C4-2B (cell line): ENCODE measurements at regions not wholly inside any gene's neighbourhood (a gene's known extent, or its start where the extent isn't known, plus 50 kb on each side); places are given as distances from the start of the nearest gene placed in this dataset.

ENCODE experiments used
- H3K27ac ChIP-seq: fragments of 450-650 bp; 2 replicates; pipeline ENCODE4 v1.5.1; 2017
- CTCF ChIP-seq: fragments of 450-650 bp; conservative IDR thresholded peaks from 2 replicates; pipeline ENCODE4 v1.5.1; 2017; ENCODE audit warnings: mild to moderate bottlenecking
- ZFX ChIP-seq: fragments of 450-650 bp; IDR thresholded peaks from 2 replicates; pipeline ENCODE4 v1.6.1; 2017

- peak overlapping the region; percentile 97 for H3K27ac ChIP-seq
- TF ChIP-seq CTCF (no peak), ZFX (no peak)
These were observed 2280.7 kb downstream of the MAT2B start for GRCh38 chr5:165786073-165786472.

GRCh38 chr5:165795073-165795472, 2289.7 kb downstream of the MAT2B start:
- no peak overlapping the region for H3K27ac ChIP-seq
- TF ChIP-seq CTCF (no peak), ZFX (no peak)

- H3K27ac ChIP-seq = peak overlapping the region; percentile 38; the same call in 1 of the 2 replicates
- TF ChIP-seq ZFX (no peak), CTCF (no peak)
These were observed 2300.3 kb downstream of the MAT2B start for GRCh38 chr5:165805756-165806155.

GRCh38 chr5:165808335-165808734, 2302.9 kb downstream of the MAT2B start:
- no peak for TF ChIP-seq ZFX
- no peak for TF ChIP-seq CTCF
- H3K27ac ChIP-seq = no peak overlapping the region

GRCh38 chr5:165809914-165810313, 2304.5 kb downstream of the MAT2B start:
- TF ChIP-seq ZFX (no peak), CTCF (no peak)
- H3K27ac ChIP-seq = peak overlapping the region; percentile 55

GRCh38 chr5:165829504-165829903, 2324.1 kb downstream of the MAT2B start:
- TF ChIP-seq CTCF (no peak), ZFX (no peak)
- H3K27ac ChIP-seq = no peak overlapping the region; the same call in 1 of the 2 replicates

GRCh38 chr5:165834891-165835290, 2329.5 kb downstream of the MAT2B start:
- TF ChIP-seq ZFX = no peak
- no peak for TF ChIP-seq CTCF
- H3K27ac ChIP-seq = no peak overlapping the region
